ENCODE measurements at regions not wholly inside any gene's neighbourhood (a gene's known extent, or its start where the extent isn't known, plus 50 kb on each side); places are given as distances from the start of the nearest gene placed in this dataset.

DNA sequence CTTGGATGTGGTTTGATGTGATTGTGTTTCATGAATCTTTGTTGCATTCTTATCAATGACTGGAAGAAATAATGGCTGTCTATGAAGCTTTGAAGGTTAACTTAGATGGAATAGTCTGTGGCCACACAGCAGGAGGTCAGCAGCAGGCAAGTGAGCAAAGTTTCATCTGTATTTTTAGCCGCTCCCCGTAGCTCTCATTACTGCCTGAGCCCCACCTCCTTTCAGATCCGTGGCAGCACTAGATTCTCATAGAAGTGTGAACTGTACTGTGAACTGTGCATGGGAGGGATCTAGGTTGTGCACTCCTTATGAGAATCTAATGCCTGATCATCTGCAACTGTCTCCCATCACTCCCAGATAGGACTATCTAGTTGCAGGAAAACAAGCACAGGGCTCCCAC, 660.2 kb downstream of the EPHA7 start:
- no peak for DNase-seq (ENCODE audit: extremely low spot score in 2 of 2)
- H3K9me3 ChIP-seq: no peaks in the 10 kb centered on the region
- no peaks in the 10 kb centered on the region for H3K4me1 ChIP-seq
- no peaks in the 10 kb centered on the region for H3K27me3 ChIP-seq
- intact Hi-C loops (cut with DNase I): no loop called here
- no peak overlapping the region for H3K4me3 ChIP-seq
- no peaks in the 10 kb centered on the region for H3K36me3 ChIP-seq
- TF ChIP-seq, protein P1, sequence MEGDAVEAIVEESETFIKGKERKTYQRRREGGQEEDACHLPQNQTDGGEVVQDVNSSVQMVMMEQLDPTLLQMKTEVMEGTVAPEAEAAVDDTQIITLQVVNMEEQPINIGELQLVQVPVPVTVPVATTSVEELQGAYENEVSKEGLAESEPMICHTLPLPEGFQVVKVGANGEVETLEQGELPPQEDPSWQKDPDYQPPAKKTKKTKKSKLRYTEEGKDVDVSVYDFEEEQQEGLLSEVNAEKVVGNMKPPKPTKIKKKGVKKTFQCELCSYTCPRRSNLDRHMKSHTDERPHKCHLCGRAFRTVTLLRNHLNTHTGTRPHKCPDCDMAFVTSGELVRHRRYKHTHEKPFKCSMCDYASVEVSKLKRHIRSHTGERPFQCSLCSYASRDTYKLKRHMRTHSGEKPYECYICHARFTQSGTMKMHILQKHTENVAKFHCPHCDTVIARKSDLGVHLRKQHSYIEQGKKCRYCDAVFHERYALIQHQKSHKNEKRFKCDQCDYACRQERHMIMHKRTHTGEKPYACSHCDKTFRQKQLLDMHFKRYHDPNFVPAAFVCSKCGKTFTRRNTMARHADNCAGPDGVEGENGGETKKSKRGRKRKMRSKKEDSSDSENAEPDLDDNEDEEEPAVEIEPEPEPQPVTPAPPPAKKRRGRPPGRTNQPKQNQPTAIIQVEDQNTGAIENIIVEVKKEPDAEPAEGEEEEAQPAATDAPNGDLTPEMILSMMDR (IDR thresholded peaks at IDR 0.05): no peak
- no peak overlapping the region for H3K27ac ChIP-seq

DNA sequence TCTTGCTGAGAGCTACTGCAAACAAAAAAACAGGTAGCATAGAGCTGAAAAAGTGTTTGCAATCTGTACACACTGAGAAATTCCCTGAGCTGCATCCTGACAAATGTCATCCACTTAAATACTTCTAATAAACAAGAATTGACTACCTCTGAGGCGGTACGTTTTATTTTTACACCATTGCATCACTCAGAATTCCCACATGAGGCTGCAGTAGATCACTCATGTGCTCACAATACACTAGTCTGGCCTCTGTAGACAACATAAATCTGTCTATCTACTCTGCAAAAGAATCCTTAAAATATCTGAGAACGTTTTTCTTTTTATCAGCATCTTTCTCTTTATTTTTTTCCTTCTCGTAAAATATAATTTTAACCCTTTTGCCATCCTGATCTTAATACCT, 661.4 kb downstream of the EPHA7 start:
- Histone ChIP-seq H3K36me3 (no peaks in the 10 kb centered on the region), H3K4me1 (no peaks in the 10 kb centered on the region), H3K4me3 (no peak overlapping the region), H3K27me3 (no peaks in the 10 kb centered on the region), H3K27ac (no peak overlapping the region), H3K9me3 (no peaks in the 10 kb centered on the region)
- DNase-seq (ENCODE audit: extremely low spot score in 2 of 2): no peak
- intact Hi-C loops (cut with DNase I): no loop called here
- TF ChIP-seq, protein P1 (IDR thresholded peaks at IDR 0.05): no peak
- TF ChIP-seq POLR2A (IDR thresholded peaks at IDR 0.05) (no peak), POLR2AphosphoS5 (IDR thresholded peaks at IDR 0.05; ENCODE audit: insufficient read depth in 1 of 2, low read depth in 1 of 2) (no peak)

DNA sequence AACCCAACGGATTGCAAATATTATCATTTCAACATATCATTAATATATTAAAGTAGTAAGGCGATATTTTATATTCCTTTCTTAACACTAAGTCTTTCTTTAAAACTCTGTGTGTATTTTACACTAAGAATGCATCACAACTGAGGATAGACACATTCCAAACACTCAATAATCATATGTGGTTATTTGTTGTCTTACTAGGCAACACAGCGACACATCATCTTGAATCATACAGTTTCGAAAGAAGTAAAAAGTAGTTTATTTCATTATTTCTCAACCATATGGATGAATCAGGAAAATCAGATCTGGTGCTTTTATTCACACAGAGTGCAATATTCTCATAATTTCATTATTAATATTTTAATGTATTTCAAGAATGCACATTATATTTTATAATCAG, 662.4 kb downstream of the EPHA7 start:
- TF ChIP-seq, protein P1 (IDR thresholded peaks at IDR 0.05): no peak
- no peak for TF ChIP-seq POLR2AphosphoS5 (IDR thresholded peaks at IDR 0.05; ENCODE audit: insufficient read depth in 1 of 2, low read depth in 1 of 2)
- no peak for TF ChIP-seq POLR2A (IDR thresholded peaks at IDR 0.05)
- H3K36me3 ChIP-seq: no peaks in the 10 kb centered on the region
- no peak overlapping the region for H3K27ac ChIP-seq
- DNase-seq (ENCODE audit: extremely low spot score in 2 of 2): no peak
- H3K27me3 ChIP-seq: no peaks in the 10 kb centered on the region
- intact Hi-C loops (cut with DNase I): no loop called here
- H3K4me1 ChIP-seq: no peaks in the 10 kb centered on the region
- no peak overlapping the region for H3K4me3 ChIP-seq
- no peaks in the 10 kb centered on the region for H3K9me3 ChIP-seq

DNA sequence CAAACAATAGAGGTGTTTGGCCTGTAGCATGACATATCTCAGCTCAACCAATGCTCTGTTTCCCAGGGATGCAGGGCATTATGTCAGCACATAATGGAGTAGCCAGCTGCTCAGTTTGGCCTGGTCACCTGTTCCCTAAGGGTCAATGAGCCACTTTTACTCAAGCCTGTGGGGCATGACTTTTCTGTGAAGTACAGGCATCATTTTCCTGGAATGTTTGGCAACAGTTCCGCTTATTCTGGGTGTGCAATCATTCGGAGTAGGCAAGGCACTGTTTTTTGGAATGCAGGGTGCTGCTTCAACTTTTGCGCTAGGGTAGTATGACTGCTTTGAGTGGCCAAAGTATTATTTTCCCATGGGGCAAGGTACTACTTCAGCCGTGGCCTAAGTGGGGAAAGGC, 665.4 kb downstream of the EPHA7 start:
- Histone ChIP-seq H3K9me3 (no peaks in the 10 kb centered on the region), H3K27ac (no peak overlapping the region), H3K4me1 (no peaks in the 10 kb centered on the region), H3K27me3 (no peaks in the 10 kb centered on the region), H3K36me3 (no peaks in the 10 kb centered on the region), H3K4me3 (no peak overlapping the region)
- intact Hi-C loops (cut with DNase I): no loop called here
- no peak for DNase-seq (ENCODE audit: extremely low spot score in 2 of 2)
- TF ChIP-seq POLR2AphosphoS5 (IDR thresholded peaks at IDR 0.05; ENCODE audit: insufficient read depth in 1 of 2, low read depth in 1 of 2) (no peak), POLR2A (IDR thresholded peaks at IDR 0.05) (no peak)
- TF ChIP-seq, protein P1 (IDR thresholded peaks at IDR 0.05): no peak

DNA sequence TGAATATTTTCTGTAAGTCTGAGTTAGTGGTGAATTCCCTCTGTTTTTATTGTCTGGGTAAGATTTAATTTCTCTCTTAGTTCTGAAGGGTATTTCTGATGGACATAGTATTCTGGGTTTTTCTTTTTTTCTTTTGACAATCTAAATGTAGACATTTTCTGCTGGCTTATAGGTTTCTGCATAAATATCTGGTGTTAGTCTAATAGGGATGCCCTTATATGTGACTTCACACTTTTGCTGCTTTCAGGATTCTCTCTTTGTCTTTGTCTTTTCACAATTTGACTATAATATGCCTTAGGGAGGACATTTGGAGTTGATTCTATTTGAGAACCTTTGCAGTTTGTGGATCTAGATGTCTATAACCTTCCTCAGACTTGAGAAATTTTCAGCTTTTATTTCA, 667.2 kb downstream of the EPHA7 start:
- no peaks in the 10 kb centered on the region for H3K4me1 ChIP-seq
- TF ChIP-seq, protein P1 (IDR thresholded peaks at IDR 0.05): no peak
- TF ChIP-seq POLR2A (IDR thresholded peaks at IDR 0.05): no peak
- no peaks in the 10 kb centered on the region for H3K9me3 ChIP-seq
- H3K36me3 ChIP-seq: no peaks in the 10 kb centered on the region
- intact Hi-C loops (cut with DNase I): no loop called here
- no peaks in the 10 kb centered on the region for H3K27me3 ChIP-seq
- H3K4me3 ChIP-seq: no peak overlapping the region
- no peak overlapping the region for H3K27ac ChIP-seq
- no peak for DNase-seq (ENCODE audit: extremely low spot score in 2 of 2)
